CD14-positive monocyte (primary cell): ENCODE measurements at regions not wholly inside any gene's neighbourhood (a gene's known extent, or its start where the extent isn't known, plus 50 kb on each side); places are given as distances from the start of the nearest gene placed in this dataset.

Experiments used
- DNase-seq, 3 donors: peaks; one replicate each; pipeline ENCODE4 v3.0.0-alpha.2; 2011 to 2022
- H2AFZ ChIP-seq: 2 replicates; pipeline ENCODE4 v1.6.0; 2012; ENCODE audit warnings: mild to moderate bottlenecking, low read depth, low read length, inconsistent platforms; ENCODE audit not compliant: insufficient read depth, poor library complexity, severe bottlenecking
- H3K27ac ChIP-seq, 2 donors: 1 replicate in 1 of 2; 2 replicates in 1 of 2; pipeline ENCODE4 v1.5.1; 2012 to 2013; ENCODE audit warnings: low read length in 2 of 2, control low read depth in 1 of 2, inconsistent platforms in 1 of 2, low read depth in 1 of 2, mild to moderate bottlenecking in 1 of 2
- H3K27me3 ChIP-seq, 2 donors: one replicate each; pipeline versions ENCODE4 v1.6.0 to v1.6.1; 2011 to 2013; ENCODE audit warnings: low read length in 2 of 2; ENCODE audit not compliant: control insufficient read depth in 2 of 2, insufficient read depth in 2 of 2
- H3K36me3 ChIP-seq, 2 donors: replicated peaks in 1 of 2; 1 replicate in 1 of 2; 2 replicates in 1 of 2; pipeline versions ENCODE4 v1.5.1 to v1.6.1; 2012 to 2013; ENCODE audit warnings: low read length in 2 of 2, control low read depth in 1 of 2, inconsistent platforms in 1 of 2, mild to moderate bottlenecking in 1 of 2; ENCODE audit not compliant: insufficient read depth in 2 of 2, control insufficient read depth in 1 of 2
- H3K4me1 ChIP-seq, 2 donors: 1 replicate in 1 of 2; 2 replicates in 1 of 2; pipeline versions ENCODE4 v1.5.1 to v1.6.1; 2012 to 2013; ENCODE audit warnings: low read length in 2 of 2, control low read depth in 1 of 2, inconsistent platforms in 1 of 2, mild to moderate bottlenecking in 1 of 2, moderate library complexity in 1 of 2; ENCODE audit not compliant: insufficient read depth in 2 of 2, control insufficient read depth in 1 of 2
- H3K4me2 ChIP-seq: replicated peaks from 2 replicates; pipeline ENCODE3; 2012; ENCODE audit warnings: low read length, moderate library complexity, mild to moderate bottlenecking; ENCODE audit not compliant: poor library complexity, severe bottlenecking; ENCODE audit errors: extremely low read depth
- H3K4me3 ChIP-seq, 3 experiments: fragments of 200-600 bp in 1 of 3; sonication (generic) in 1 of 3; replicated peaks in 1 of 3; 1 replicate in 2 of 3; 2 replicates in 1 of 3; pipeline ENCODE4 v1.5.1; 2011 to 2013; ENCODE audit warnings: low read length in 3 of 3, mild to moderate bottlenecking in 3 of 3, control low read depth in 2 of 3, low read depth in 2 of 3, inconsistent platforms in 1 of 3, moderate library complexity in 1 of 3
- H3K79me2 ChIP-seq: 2 replicates; pipeline ENCODE4 v1.6.0; 2012; ENCODE audit warnings: mild to moderate bottlenecking, control low read depth, inconsistent platforms, low read length, moderate library complexity; ENCODE audit not compliant: insufficient read depth
- H3K9ac ChIP-seq: 2 replicates; pipeline ENCODE4 v1.6.0; 2017; ENCODE audit warnings: low read length, mild to moderate bottlenecking; ENCODE audit not compliant: insufficient read depth, poor library complexity, severe bottlenecking
- H3K9me3 ChIP-seq, 2 donors: replicated peaks in 1 of 2; 1 replicate in 1 of 2; 2 replicates in 1 of 2; pipeline versions ENCODE4 v1.5.1 to v1.6.1; 2012 to 2013; ENCODE audit warnings: low read length in 2 of 2, control low read depth in 1 of 2; ENCODE audit not compliant: control insufficient read depth in 1 of 2, insufficient read depth in 1 of 2
- H4K20me1 ChIP-seq: 2 replicates; pipeline ENCODE4 v1.6.0; 2012; ENCODE audit warnings: mild to moderate bottlenecking, low read length, control low read depth, moderate library complexity; ENCODE audit not compliant: insufficient read depth
- H3K27ac Mint-ChIP-seq, 7 donors: one replicate each; pipeline ENCODE4 v1.8.0; 2020; ENCODE audit warnings: mild to moderate bottlenecking in 7 of 7, mixed read lengths in 7 of 7, moderate library complexity in 6 of 7, inconsistent platforms in 2 of 7
- H3K27me3 Mint-ChIP-seq, 3 donors: one replicate each; pipeline ENCODE4 v1.8.0; 2021 to 2022; ENCODE audit warnings: low read depth in 3 of 3, mild to moderate bottlenecking in 3 of 3, mixed read lengths in 3 of 3, moderate library complexity in 3 of 3, inconsistent platforms in 1 of 3
- H3K36me3 Mint-ChIP-seq, 2 donors: one replicate each; pipeline ENCODE4 v1.8.0; 2020; ENCODE audit warnings: mixed read lengths in 2 of 2, inconsistent platforms in 1 of 2, mild to moderate bottlenecking in 1 of 2
- H3K4me1 Mint-ChIP-seq: one replicate; pipeline ENCODE4 v1.8.0; 2020; ENCODE audit warnings: mild to moderate bottlenecking, mixed read lengths
- H3K4me3 Mint-ChIP-seq, 2 donors: one replicate each; pipeline ENCODE4 v1.8.0; 2020; ENCODE audit warnings: mild to moderate bottlenecking in 2 of 2, mixed read lengths in 2 of 2, moderate library complexity in 1 of 2
- H3K9me3 Mint-ChIP-seq, 7 donors: one replicate each; pipeline ENCODE4 v1.8.0; 2020 to 2022; ENCODE audit warnings: mixed read lengths in 7 of 7, mild to moderate bottlenecking in 6 of 7, moderate library complexity in 6 of 7, inconsistent platforms in 2 of 7
- WGBS: methylation state at CpG from one replicate; pipeline ENCODE4 v1.1.5; 2013; ENCODE audit warnings: missing lambda C conversion rate; ENCODE audit not compliant: insufficient coverage; 5-methylcytosine and 5-hydroxymethylcytosine counted together
- intact Hi-C, 2 donors: fragments of 100-400 bp; cut with micrococcal nuclease; formaldehyde crosslinking; loops; one replicate each; pipeline versions ENCODE4 v1.15.0 to v1.15.1; 2023
- TF ChIP-seq, protein P1 (sequence below): fragments of 200-600 bp; IDR thresholded peaks from one replicate; pipeline ENCODE4 v1.8.0; 2022; ENCODE audit warnings: antibody characterized with exemption, mild to moderate bottlenecking

DNA sequence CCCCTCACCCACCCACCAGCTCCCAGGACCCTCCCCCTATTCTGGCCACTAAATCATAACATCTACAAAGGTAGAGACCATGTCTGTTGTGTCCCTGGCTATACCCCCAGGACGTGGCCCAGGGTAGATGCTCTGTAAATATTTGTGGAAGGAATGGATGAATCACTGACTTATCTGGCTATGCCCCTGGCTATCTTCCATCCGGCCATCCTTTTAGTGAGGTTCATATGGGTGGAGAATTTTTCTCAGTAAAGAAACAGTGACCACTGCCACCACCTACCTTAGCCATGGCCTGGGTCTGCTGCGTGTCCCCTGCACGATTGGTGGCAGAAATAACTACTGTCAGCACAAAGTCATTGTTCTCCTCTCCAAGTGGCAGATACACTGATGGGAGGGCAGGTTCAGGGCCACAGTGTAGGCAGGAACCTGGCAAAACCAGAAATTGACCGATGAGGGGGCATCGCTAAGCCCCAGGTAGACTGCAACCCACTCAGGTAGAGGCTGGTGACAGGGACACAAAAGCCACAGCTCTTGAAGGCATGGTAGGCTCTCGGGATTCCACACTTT lies 63.1 kb upstream of the BCO1 start:
- H3K27me3 ChIP-seq = no peaks in the 10 kb centered on the region
- no peaks in the 10 kb centered on the region for H3K4me1 Mint-ChIP-seq
- no peaks in the 10 kb centered on the region for H3K79me2 ChIP-seq
- no peak overlapping the region for H3K27ac Mint-ChIP-seq
- H3K27me3 Mint-ChIP-seq = peaks cover 6 to 11% (median 6%) of the 10 kb centered on the region in 3 donors
- H3K4me3 ChIP-seq = no peak overlapping the region
- no peaks in the 10 kb centered on the region for H3K9me3 Mint-ChIP-seq
- H3K9me3 ChIP-seq = no peaks in the 10 kb centered on the region
- H3K36me3 ChIP-seq = no peaks in the 10 kb centered on the region
- 83% methylated on average over 5 of the region's 7 CpGs for WGBS
- TF ChIP-seq, protein P1, sequence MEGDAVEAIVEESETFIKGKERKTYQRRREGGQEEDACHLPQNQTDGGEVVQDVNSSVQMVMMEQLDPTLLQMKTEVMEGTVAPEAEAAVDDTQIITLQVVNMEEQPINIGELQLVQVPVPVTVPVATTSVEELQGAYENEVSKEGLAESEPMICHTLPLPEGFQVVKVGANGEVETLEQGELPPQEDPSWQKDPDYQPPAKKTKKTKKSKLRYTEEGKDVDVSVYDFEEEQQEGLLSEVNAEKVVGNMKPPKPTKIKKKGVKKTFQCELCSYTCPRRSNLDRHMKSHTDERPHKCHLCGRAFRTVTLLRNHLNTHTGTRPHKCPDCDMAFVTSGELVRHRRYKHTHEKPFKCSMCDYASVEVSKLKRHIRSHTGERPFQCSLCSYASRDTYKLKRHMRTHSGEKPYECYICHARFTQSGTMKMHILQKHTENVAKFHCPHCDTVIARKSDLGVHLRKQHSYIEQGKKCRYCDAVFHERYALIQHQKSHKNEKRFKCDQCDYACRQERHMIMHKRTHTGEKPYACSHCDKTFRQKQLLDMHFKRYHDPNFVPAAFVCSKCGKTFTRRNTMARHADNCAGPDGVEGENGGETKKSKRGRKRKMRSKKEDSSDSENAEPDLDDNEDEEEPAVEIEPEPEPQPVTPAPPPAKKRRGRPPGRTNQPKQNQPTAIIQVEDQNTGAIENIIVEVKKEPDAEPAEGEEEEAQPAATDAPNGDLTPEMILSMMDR = no peak
- H3K4me1 ChIP-seq = no peaks in the 10 kb centered on the region
- no peak overlapping the region for H2AFZ ChIP-seq
- DNase-seq = no peak
- H3K9ac ChIP-seq = no peak overlapping the region
- no peaks in the 10 kb centered on the region for H3K36me3 Mint-ChIP-seq
- no peak overlapping the region for H3K4me2 ChIP-seq
- intact Hi-C loops = no loop called here
- H4K20me1 ChIP-seq = no peaks in the 10 kb centered on the region
- H3K4me3 Mint-ChIP-seq = no peak overlapping the region
- no peak overlapping the region for H3K27ac ChIP-seq

DNA sequence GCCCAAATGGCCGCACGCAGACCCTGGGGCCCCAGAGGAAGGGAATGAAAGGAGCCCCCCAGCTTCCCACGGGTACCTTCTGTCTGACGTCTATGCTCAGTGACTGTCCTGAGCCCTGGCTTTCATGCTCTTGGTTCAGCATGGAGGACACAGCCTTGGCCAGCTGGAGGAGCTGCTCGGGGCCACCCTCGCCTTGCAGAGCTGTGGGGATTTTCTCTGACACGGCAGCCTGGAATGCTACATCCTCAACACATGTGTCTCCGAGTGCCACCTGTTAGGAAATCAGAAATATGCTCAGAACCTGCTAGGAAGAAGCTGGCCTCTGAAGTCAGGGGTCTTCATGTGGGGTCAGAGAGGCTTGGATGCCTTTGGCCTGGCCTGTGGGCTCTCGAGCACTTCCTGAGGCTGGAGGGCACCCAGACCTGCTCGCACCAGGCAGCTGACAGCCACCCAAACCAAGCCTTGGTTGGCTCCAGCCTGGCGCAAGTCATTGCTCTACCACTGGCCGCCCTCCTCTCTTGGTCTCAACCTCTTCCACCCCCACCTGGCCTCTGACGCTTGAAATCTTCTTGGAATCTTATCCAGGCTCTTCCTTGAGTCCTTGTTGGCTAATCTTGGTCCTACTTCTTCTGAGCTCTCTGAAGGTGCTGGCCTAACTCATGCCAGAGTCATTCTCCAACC lies 63.7 kb upstream of the BCO1 start:
- no peak overlapping the region for H3K4me3 Mint-ChIP-seq
- H3K79me2 ChIP-seq = no peaks in the 10 kb centered on the region
- no peaks in the 10 kb centered on the region for H3K9me3 ChIP-seq
- no peak for DNase-seq
- no peak overlapping the region for H3K4me2 ChIP-seq
- H3K27me3 ChIP-seq = no peaks in the 10 kb centered on the region
- no peak overlapping the region for H3K9ac ChIP-seq
- H3K4me1 ChIP-seq = no peaks in the 10 kb centered on the region
- H3K27ac ChIP-seq = no peak overlapping the region
- H3K9me3 Mint-ChIP-seq = no peaks in the 10 kb centered on the region
- no peak overlapping the region for H3K4me3 ChIP-seq
- TF ChIP-seq, protein P1 = no peak
- intact Hi-C loops = no loop called here
- no peak overlapping the region for H3K27ac Mint-ChIP-seq
- H3K27me3 Mint-ChIP-seq = peaks cover 4 to 8% (median 6%) of the 10 kb centered on the region in 3 donors
- H3K4me1 Mint-ChIP-seq = no peaks in the 10 kb centered on the region
- no peaks in the 10 kb centered on the region for H4K20me1 ChIP-seq
- no peak overlapping the region for H2AFZ ChIP-seq
- no peaks in the 10 kb centered on the region for H3K36me3 Mint-ChIP-seq
- 92% methylated on average over 8 of the region's 13 CpGs for WGBS
- H3K36me3 ChIP-seq = no peaks in the 10 kb centered on the region
